Muscle layer of colon (tissue), 2 donors: ENCODE measurements at regions not wholly inside any gene's neighbourhood (a gene's known extent, or its start where the extent isn't known, plus 50 kb on each side); places are given as distances from the start of the nearest gene placed in this dataset.
"Not testable (repeated sequence)": the region's sequence is repeated elsewhere in the genome, so short reads cannot be mapped to it uniquely, and the experiment has no call there.

ENCODE experiments used
- H3K27ac ChIP-seq: one replicate; pipeline ENCODE4 v1.7.0; 2013; ENCODE audit warnings: low read depth, mild to moderate bottlenecking, low read length, moderate library complexity
- H3K27me3 ChIP-seq, 2 donors: one replicate each; pipeline ENCODE4 v1.7.0; 2013; ENCODE audit warnings: low read length in 2 of 2, mild to moderate bottlenecking in 2 of 2; ENCODE audit not compliant: insufficient read depth in 2 of 2, control insufficient read depth in 1 of 2
- H3K36me3 ChIP-seq: one replicate; pipeline ENCODE4 v1.7.0; 2013; ENCODE audit warnings: mild to moderate bottlenecking, low read length; ENCODE audit not compliant: insufficient read depth
- H3K4me1 ChIP-seq: one replicate; pipeline ENCODE4 v1.7.0; 2013; ENCODE audit warnings: mild to moderate bottlenecking, low read length; ENCODE audit not compliant: insufficient read depth
- H3K4me3 ChIP-seq, 2 donors: one replicate each; pipeline ENCODE4 v1.7.0; 2013; ENCODE audit warnings: low read length in 2 of 2, low read depth in 1 of 2, mild to moderate bottlenecking in 1 of 2, moderate library complexity in 1 of 2
- H3K9ac ChIP-seq: one replicate; pipeline ENCODE4 v1.7.0; 2013; ENCODE audit warnings: low read length
- H3K9me3 ChIP-seq: one replicate; pipeline ENCODE4 v1.7.0; 2013; ENCODE audit warnings: mild to moderate bottlenecking, low read length
- donor health status: abdominal sarcoma.
- donor health status: Adenocarcinoma of cecum.

DNA sequence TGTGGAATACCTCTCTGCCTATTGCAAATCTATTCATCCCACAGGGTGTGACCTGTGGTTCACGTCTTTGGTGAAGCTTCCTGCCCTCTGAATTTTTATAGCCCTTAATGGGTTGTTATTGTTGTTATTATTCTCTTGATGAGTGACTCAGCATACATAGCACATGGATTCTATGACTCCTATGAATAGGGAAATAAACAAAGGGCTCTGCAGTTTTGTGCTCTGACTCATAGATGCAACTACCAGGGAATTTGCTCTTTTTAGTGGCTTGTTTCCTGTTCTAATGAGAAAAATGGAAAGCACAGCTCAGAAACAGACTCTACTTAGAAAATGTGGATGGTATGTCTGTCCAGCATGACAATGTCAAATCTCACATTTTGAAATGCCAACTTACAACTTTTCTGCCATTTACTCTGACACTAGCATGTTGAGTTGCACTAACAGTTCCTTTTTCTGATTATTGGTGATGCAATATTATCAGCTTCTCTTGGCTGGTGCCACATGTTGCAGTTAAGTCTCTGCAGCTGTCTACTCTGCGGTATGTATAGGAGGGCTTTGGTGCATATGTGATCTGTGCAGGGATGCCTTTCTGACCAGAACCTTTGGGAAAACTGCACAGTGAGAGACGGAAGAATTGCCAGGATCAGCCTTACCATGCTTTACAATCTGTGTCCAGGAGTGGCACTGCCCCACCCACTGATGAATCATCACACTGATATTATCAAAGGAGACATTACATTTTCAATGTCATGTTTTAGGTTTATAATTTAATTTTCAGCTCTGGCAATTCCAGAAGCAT is 996.4 kb upstream of the WWC1 start:
- no peak overlapping the region for H3K4me3 ChIP-seq
- no peaks in the 10 kb centered on the region for H3K27me3 ChIP-seq
- H3K36me3 ChIP-seq: no peaks in the 10 kb centered on the region
- no peak overlapping the region for H3K9ac ChIP-seq
- H3K4me1 ChIP-seq: no peaks in the 10 kb centered on the region
- H3K27ac ChIP-seq: no peak overlapping the region
- no peaks in the 10 kb centered on the region for H3K9me3 ChIP-seq

DNA sequence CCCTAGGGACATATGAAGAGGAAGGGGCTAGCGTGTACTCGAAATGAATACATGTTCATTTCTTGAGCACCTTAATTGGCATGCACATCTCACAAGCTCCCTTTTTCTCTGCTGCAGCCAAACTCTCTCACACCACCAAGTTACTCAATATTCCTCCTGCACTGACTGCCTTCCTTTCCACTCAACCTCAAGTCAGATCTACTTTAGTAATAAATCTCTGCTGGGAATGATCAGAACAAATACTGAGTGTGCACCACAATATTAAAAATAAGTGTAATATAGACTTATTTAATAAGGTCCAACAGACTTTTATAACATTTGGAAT is 995.8 kb upstream of the WWC1 start:
- Histone ChIP-seq H3K4me3 (no peak overlapping the region), H3K9ac (no peak overlapping the region), H3K27me3 (no peaks in the 10 kb centered on the region), H3K9me3 (no peaks in the 10 kb centered on the region), H3K36me3 (no peaks in the 10 kb centered on the region), H3K27ac (no peak overlapping the region), H3K4me1 (no peaks in the 10 kb centered on the region)

DNA sequence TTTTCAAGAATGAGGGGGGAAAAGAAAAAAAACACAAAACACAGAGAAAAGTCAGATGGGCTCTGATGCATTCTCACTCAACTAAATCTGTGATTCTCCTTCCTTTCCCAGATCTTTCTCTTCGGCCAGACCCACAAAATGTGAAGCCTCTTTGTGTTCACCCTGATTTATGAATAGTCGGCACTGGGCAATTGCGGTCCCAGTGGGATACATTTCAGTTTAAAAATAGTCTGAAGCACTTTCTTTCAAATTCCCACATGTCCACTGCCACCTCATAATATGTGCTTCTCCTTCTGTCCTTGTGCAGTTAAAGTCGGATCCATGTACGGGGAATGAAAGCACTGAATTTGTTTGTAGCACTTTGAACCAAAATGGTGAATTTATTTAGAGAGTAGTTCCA is 995.4 kb upstream of the WWC1 start:
- no peak overlapping the region for H3K4me3 ChIP-seq
- H3K27ac ChIP-seq: no peak overlapping the region
- H3K9ac ChIP-seq: no peak overlapping the region
- no peaks in the 10 kb centered on the region for H3K36me3 ChIP-seq
- H3K4me1 ChIP-seq: no peaks in the 10 kb centered on the region
- no peaks in the 10 kb centered on the region for H3K9me3 ChIP-seq
- no peaks in the 10 kb centered on the region for H3K27me3 ChIP-seq

DNA sequence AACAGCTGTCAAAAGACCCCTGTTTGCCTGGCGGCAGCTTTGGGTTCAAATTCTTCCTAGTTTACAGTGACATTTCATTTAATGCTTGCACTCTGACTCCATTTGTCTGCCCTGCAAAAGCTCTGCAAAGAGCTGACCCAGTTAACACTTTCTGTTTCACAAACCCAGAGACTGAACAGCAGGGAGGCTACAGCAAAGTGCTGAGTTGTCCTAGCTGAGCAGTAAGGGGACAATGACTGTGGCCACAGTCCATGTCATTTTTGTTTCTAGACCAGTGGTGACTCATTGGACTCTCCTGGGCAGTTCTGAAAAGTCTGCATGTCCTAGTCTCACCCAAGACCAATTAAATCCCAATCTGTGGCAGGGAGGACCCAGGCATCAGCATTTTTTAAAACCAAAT is 994.8 kb upstream of the WWC1 start:
- no peaks in the 10 kb centered on the region for H3K9me3 ChIP-seq
- no peaks in the 10 kb centered on the region for H3K36me3 ChIP-seq
- H3K9ac ChIP-seq: no peak overlapping the region
- no peak overlapping the region for H3K27ac ChIP-seq
- H3K27me3 ChIP-seq: no peaks in the 10 kb centered on the region
- no peaks in the 10 kb centered on the region for H3K4me1 ChIP-seq
- H3K4me3 ChIP-seq: no peak overlapping the region

DNA sequence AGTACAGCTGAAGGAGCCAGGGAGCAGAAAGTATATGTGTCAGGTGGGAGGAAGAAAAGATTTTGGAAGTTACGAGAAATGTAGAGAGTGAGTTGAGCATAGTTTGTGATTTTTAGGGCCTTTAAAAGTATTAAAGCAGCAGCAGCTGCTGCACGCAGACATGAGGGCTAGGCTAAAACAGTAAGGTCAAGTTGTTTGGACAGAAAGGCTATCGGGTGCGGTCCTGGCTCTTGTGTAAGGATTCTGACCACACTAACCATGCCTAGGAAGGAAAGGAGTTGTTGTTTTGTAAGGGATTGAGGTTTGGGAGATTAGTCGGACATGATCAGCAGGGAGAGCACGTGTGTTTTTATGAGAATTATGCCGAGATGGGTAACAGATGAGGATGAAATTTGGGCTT is 991.6 kb upstream of the WWC1 start:
- H3K9me3 ChIP-seq, H3K36me3 ChIP-seq, H3K27ac ChIP-seq: not testable (repeated sequence)

DNA sequence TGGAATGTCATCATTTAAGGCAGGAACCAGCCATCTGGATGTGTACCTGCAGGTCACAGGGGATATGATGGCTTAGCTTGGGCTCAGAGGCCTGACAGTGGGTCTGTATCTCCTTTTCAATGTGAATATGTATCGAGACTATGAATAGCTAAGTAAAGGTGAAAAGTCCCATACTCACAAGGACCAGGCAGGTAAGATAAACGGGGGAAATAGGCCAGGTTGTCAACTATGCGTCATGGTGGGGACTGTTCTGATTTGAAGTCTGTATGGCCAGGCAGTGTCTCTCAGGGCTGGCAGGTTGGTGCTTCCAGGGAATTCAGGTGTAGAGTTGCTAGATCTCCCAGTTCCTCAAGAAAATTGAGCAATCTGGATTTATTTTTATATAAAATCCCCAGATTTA is 987.9 kb upstream of the WWC1 start:
- H3K27ac ChIP-seq: no peak overlapping the region
- no peaks in the 10 kb centered on the region for H3K9me3 ChIP-seq
- H3K4me3 ChIP-seq: no peak overlapping the region
- H3K9ac ChIP-seq: no peak overlapping the region
- no peaks in the 10 kb centered on the region for H3K4me1 ChIP-seq
- no peaks in the 10 kb centered on the region for H3K36me3 ChIP-seq
- no peaks in the 10 kb centered on the region for H3K27me3 ChIP-seq

More for the DNA sequence above, 991.6 kb upstream of the WWC1 start:
- H3K9ac ChIP-seq, H3K4me1 ChIP-seq, H3K27me3 ChIP-seq, H3K4me3 ChIP-seq: not testable (repeated sequence)

DNA sequence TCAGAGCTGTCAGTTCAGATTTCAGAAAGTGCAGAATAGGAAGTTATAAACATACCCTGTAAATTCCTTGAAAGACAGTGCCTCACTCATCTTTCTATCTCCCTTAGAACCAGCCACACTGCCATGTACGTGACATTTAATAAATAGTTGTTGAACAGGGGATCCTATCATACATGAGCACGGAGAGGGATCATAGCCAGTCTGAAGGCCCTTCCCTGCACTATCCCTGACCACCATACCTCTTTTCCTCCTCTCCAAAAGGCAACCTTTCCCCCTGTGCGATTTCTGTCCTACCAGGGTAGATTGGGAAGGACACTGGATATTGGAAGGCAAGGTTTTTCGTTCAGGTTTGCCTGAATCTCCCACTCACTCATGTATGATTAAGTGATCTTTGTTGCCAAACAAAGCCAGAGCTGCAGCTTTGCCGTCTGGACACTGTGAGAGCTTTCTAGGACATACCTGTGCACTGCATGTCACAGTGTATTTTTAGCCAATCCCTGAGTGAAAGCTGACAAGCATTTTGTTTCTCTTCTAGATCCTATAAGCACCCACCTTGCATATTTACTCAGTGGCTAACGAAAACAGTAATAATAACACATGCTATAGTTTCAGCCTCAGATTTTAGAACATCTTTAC is 986.5 kb upstream of the WWC1 start:
- Histone ChIP-seq H3K9ac (no peak overlapping the region), H3K27ac (no peak overlapping the region), H3K4me3 (no peak overlapping the region), H3K27me3 (no peaks in the 10 kb centered on the region), H3K4me1 (no peaks in the 10 kb centered on the region), H3K9me3 (no peaks in the 10 kb centered on the region), H3K36me3 (no peaks in the 10 kb centered on the region)

DNA sequence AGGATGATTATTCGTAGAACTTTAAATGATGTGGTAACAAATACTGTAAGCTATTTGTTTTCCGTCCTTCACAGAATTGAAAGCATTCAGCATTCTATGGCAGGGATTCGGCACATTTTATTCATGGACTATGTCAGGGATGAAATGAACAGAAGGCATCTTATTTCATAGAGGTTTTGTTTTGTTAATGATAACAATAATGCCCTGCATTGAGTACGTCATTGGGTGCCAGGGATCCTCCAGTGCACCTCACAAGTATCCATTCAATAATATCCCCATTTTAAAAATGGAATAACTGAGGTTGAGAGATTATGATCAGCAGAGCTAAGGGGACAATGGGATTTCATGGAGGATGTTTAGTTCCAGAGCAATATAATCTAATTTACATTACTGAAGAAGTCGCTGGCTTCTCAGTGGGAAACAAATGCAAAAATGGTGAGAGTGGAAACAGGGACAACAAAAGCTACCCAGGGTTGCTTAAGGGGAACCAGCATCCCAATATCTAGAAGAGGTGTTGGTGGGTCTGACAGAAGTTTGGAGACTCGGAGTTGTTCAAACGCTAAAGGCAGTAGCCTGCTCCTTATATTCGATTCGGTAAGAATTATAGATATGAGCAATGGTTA is 985.7 kb upstream of the WWC1 start:
- H3K27ac ChIP-seq: no peak overlapping the region
- no peaks in the 10 kb centered on the region for H3K4me1 ChIP-seq
- H3K9me3 ChIP-seq: no peaks in the 10 kb centered on the region
- no peak overlapping the region for H3K4me3 ChIP-seq
- H3K36me3 ChIP-seq: no peaks in the 10 kb centered on the region
- no peak overlapping the region for H3K9ac ChIP-seq
- no peaks in the 10 kb centered on the region for H3K27me3 ChIP-seq

DNA sequence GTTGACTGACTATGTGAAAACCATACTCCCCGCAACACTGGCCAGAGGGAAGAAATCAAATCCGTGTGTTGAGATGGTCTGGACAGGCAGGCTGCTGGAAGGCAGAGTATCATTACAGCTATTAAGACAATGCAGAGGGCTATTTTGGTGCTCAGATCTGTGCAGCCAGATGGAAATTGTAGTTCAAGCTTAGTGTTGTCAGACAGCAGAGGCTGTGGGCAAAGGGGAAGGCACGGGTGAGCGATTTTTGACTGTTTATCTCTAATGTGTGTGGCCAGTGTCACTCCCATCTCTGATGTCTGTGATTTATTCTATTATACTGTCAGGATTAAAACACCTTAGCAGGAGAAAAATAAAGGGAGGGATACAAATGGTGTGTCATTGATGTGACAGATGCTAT is 984.4 kb upstream of the WWC1 start:
- H3K27me3 ChIP-seq: no peaks in the 10 kb centered on the region
- no peak overlapping the region for H3K9ac ChIP-seq
- H3K36me3 ChIP-seq: no peaks in the 10 kb centered on the region
- no peak overlapping the region for H3K4me3 ChIP-seq
- no peaks in the 10 kb centered on the region for H3K4me1 ChIP-seq
- no peaks in the 10 kb centered on the region for H3K9me3 ChIP-seq
- no peak overlapping the region for H3K27ac ChIP-seq

DNA sequence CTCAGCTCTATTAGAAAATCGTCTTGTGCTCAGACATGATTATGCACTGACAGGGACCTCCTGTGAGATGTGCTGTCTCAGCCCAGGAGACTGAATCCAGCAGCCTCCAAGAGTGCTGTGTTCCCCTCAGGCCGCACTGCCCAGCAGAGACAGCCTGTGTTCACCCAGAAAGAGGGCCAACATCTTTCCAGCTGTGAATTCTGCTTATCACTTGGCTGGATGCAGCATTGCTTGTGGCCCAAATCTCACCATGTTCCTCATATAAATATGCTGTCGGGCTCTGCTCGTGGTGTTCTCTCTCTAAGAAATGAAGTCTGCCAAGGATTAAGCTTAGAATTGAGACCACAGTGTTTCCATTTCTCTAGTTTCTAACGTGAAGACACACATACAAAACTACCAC is 983.0 kb upstream of the WWC1 start:
- Histone ChIP-seq H3K9me3 (no peaks in the 10 kb centered on the region), H3K4me1 (no peaks in the 10 kb centered on the region), H3K36me3 (no peaks in the 10 kb centered on the region), H3K27ac (no peak overlapping the region), H3K4me3 (no peak overlapping the region), H3K9ac (no peak overlapping the region), H3K27me3 (no peaks in the 10 kb centered on the region)

DNA sequence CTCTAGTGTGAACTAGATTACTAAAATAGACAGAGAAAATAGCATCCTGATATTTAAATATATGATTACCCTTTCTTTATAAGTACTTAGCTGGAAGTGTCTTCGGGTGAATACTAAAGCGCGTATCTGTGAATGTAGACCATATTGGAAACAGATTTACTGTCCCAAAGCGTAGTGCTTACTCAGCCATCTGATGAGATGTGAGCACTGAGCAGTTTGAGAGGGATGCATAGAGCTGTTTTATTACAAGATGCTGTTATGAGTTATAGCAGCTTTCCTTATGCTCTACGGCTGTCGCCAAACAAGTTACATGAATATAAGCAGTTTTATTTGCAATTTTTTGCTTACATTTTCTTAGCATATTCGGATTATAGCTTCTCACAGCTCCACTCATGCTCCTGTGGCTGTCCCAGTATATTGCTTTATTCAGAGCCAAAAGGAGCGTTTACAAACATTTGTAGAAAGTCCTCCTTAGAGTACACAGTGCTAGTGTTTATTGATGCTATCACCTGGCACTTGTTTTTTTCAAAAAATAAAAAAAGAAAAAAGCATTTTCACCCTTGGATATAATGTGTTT is 981.4 kb upstream of the WWC1 start:
- H3K4me1 ChIP-seq: no peaks in the 10 kb centered on the region
- no peak overlapping the region for H3K27ac ChIP-seq
- no peak overlapping the region for H3K4me3 ChIP-seq
- H3K27me3 ChIP-seq: no peaks in the 10 kb centered on the region
- H3K36me3 ChIP-seq: no peaks in the 10 kb centered on the region
- H3K9me3 ChIP-seq: no peaks in the 10 kb centered on the region
- no peak overlapping the region for H3K9ac ChIP-seq
